ENCODE measurements at regions not wholly inside any gene's neighbourhood (a gene's known extent, or its start where the extent isn't known, plus 50 kb on each side); places are given as distances from the start of the nearest gene placed in this dataset.

GRCh38 chr9:106333481-106333880 lies 529.5 kb upstream of the ZNF462 start:
- Mint-ChIP-seq H3K27ac (no peak overlapping the region), H3K4me3 (no peak overlapping the region), H3K36me3 (peaks cover 4% of the 10 kb centered on the region), H3K4me1 (peaks cover 21% of the 10 kb centered on the region), H3K27me3 (ENCODE audit: low read depth) (no peaks in the 10 kb centered on the region), H3K9me3 (peaks cover 4% of the 10 kb centered on the region)
- no peak for DNase-seq (ENCODE audit: low spot score in 2 of 2, unreplicated experiment in 2 of 2)
- no peak for TF ChIP-seq CTCF (IDR thresholded peaks at IDR 0.05; ENCODE audit: unreplicated experiment)

DNA sequence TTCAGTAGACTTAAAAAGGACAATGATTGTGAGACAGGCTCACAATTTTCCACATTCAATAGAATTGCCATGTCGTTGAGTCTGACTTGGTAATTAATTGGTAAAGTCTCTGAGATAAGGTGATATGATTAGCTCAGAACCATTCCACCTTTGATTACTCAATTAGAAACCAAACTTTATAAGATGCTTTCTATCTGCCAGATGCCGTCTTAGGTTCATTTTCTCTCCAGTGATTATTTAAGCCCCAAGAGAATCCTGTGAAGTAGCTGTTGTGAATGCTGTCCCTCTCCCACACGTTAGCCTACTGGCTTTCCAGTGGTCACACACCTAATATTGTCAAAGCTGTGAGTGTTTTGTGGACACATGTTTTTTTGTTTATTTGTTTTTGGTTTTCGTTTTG lies 528.9 kb upstream of the ZNF462 start:
- TF ChIP-seq CTCF (IDR thresholded peaks at IDR 0.05; ENCODE audit: unreplicated experiment): no peak
- peaks cover 21% of the 10 kb centered on the region for H3K4me1 Mint-ChIP-seq
- H3K36me3 Mint-ChIP-seq: peaks cover 4% of the 10 kb centered on the region
- peaks cover 9% of the 10 kb centered on the region for H3K9me3 Mint-ChIP-seq
- no peak for DNase-seq (ENCODE audit: low spot score in 2 of 2, unreplicated experiment in 2 of 2)
- H3K27me3 Mint-ChIP-seq (ENCODE audit: low read depth): no peaks in the 10 kb centered on the region
- no peak overlapping the region for H3K4me3 Mint-ChIP-seq
- H3K27ac Mint-ChIP-seq: no peak overlapping the region

DNA sequence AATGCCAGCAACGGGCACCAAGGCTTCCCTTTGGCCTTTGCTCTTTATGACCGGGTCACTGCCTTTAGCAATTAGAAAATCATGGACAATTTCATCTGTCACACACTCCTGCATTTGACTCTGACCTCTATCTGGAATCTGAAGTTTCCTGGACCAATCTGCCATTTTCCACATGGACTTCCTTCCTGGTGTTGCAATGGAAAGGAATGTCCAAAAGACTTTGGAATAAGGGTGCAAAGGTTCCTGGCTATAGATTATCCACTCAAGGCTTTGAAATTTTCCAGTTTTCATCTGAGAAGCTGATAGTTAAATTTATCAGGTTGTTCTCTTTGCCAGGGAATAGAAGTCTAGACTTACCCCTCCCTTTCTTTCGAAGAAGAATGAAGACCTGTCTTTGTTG lies 523.1 kb upstream of the ZNF462 start:
- Mint-ChIP-seq H3K36me3 (peaks cover 4% of the 10 kb centered on the region), H3K9me3 (peaks cover 18% of the 10 kb centered on the region), H3K27ac (no peak overlapping the region), H3K4me1 (peaks cover 15% of the 10 kb centered on the region), H3K27me3 (ENCODE audit: low read depth) (no peaks in the 10 kb centered on the region), H3K4me3 (no peak overlapping the region)
- DNase-seq (ENCODE audit: low spot score in 2 of 2, unreplicated experiment in 2 of 2): no peak
- TF ChIP-seq CTCF (IDR thresholded peaks at IDR 0.05; ENCODE audit: unreplicated experiment): no peak

DNA sequence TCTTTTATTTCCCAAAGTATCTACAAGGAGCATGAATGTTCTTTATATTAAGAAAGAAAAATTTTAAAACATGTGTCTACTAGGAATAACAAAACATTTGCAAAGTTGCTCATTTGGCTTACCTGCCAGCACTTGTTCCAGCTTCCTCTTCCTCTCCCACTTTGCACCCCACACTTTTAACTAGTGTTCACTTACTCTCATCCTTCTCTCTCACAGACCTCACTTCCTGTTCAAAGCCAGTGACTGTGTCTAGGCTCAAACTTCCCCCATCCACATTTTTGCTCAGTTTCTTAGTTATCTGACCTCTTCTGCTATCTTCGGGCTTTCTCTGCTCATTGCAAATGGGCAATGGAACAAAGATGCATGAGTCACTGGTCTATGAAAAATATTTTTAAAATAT lies 512.2 kb upstream of the ZNF462 start:
- DNase-seq (ENCODE audit: low spot score in 2 of 2, unreplicated experiment in 2 of 2): no peak
- no peak overlapping the region for H3K27ac Mint-ChIP-seq
- H3K9me3 Mint-ChIP-seq: peaks cover 23% of the 10 kb centered on the region
- H3K27me3 Mint-ChIP-seq (ENCODE audit: low read depth): no peaks in the 10 kb centered on the region
- H3K4me1 Mint-ChIP-seq: no peaks in the 10 kb centered on the region
- H3K36me3 Mint-ChIP-seq: no peaks in the 10 kb centered on the region
- H3K4me3 Mint-ChIP-seq: no peak overlapping the region
- TF ChIP-seq CTCF (IDR thresholded peaks at IDR 0.05; ENCODE audit: unreplicated experiment): no peak

GRCh38 chr9:106356924-106357323 lies 506.0 kb upstream of the ZNF462 start:
- Mint-ChIP-seq H3K36me3 (no peaks in the 10 kb centered on the region), H3K9me3 (peaks cover 43% of the 10 kb centered on the region)
- no peak for TF ChIP-seq CTCF (IDR thresholded peaks at IDR 0.05; ENCODE audit: unreplicated experiment)

GRCh38 chr9:106358331-106358730 lies 504.6 kb upstream of the ZNF462 start:
- Mint-ChIP-seq H3K27me3 (ENCODE audit: low read depth) (no peaks in the 10 kb centered on the region), H3K9me3 (peaks cover 51% of the 10 kb centered on the region), H3K4me1 (no peaks in the 10 kb centered on the region), H3K4me3 (no peak overlapping the region), H3K27ac (no peak overlapping the region), H3K36me3 (no peaks in the 10 kb centered on the region)
- TF ChIP-seq CTCF (IDR thresholded peaks at IDR 0.05; ENCODE audit: unreplicated experiment): no peak
- DNase-seq (ENCODE audit: low spot score in 2 of 2, unreplicated experiment in 2 of 2): no peak

More at GRCh38 chr9:106356924-106357323, 506.0 kb upstream of the ZNF462 start:
- Mint-ChIP-seq H3K27ac (no peak overlapping the region), H3K4me1 (no peaks in the 10 kb centered on the region), H3K27me3 (ENCODE audit: low read depth) (no peaks in the 10 kb centered on the region), H3K4me3 (no peak overlapping the region)
- no peak for DNase-seq (ENCODE audit: low spot score in 2 of 2, unreplicated experiment in 2 of 2)

All from mesothelial cell of epicardium (in vitro differentiated cells).